ENCODE measurements at regions not wholly inside any gene's neighbourhood (a gene's known extent, or its start where the extent isn't known, plus 50 kb on each side); places are given as distances from the start of the nearest gene placed in this dataset.
"Not testable (repeated sequence)": the region's sequence is repeated elsewhere in the genome, so short reads cannot be mapped to it uniquely, and the experiment has no call there.

DNA sequence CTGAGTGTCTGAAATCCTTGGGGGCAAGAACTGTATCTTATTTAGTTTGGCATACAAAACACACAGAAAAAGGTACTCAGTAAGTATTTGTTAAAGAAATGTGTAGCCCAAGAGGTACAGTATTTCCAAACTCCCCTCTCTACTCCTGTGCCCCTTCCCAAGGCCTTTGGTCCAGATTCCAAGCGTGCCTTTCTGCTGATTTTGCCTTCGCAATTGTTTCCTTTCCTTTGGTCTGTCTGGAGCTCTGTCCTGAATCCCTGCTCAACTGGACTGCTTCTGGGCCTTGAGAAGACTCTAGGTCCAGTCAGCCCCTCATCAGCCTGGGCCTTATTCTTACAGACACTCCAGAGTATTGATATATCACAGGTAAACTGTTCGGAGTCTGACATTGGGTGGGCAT lies 122.2 kb upstream of the SYNCRIP start:
- DNase-seq (ENCODE audit: low read depth) = no peak
- TF ChIP-seq, protein P1, sequence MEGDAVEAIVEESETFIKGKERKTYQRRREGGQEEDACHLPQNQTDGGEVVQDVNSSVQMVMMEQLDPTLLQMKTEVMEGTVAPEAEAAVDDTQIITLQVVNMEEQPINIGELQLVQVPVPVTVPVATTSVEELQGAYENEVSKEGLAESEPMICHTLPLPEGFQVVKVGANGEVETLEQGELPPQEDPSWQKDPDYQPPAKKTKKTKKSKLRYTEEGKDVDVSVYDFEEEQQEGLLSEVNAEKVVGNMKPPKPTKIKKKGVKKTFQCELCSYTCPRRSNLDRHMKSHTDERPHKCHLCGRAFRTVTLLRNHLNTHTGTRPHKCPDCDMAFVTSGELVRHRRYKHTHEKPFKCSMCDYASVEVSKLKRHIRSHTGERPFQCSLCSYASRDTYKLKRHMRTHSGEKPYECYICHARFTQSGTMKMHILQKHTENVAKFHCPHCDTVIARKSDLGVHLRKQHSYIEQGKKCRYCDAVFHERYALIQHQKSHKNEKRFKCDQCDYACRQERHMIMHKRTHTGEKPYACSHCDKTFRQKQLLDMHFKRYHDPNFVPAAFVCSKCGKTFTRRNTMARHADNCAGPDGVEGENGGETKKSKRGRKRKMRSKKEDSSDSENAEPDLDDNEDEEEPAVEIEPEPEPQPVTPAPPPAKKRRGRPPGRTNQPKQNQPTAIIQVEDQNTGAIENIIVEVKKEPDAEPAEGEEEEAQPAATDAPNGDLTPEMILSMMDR (conservative IDR thresholded peaks at IDR 0.05; ENCODE audit: low read depth, low read length) = no peak
- no peak overlapping the region for H3K4me3 ChIP-seq (ENCODE audit: low read length)

DNA sequence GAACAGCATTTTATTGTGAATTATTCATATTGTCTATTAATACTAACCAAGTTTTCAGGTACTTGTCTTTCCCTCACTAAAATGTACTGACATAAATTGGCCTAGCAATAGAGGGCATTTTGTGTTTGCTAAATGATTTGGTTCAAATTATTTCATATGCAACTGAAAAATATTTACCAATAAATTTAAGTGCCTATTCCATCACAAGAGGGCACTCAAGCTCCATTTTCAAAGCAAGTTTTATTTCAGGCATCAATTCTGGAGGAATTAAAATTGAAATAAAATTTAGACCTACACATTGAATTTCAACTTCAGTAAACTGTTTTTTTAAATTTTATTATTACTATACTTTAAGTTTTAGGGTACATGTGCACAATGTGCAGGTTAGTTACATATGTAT lies 114.3 kb upstream of the SYNCRIP start:
- TF ChIP-seq, protein P1 (conservative IDR thresholded peaks at IDR 0.05; ENCODE audit: low read depth, low read length) = peak; percentile 51
- no peak overlapping the region for H3K4me3 ChIP-seq (ENCODE audit: low read length)
- peak; percentile 5 for DNase-seq (ENCODE audit: low read depth)

DNA sequence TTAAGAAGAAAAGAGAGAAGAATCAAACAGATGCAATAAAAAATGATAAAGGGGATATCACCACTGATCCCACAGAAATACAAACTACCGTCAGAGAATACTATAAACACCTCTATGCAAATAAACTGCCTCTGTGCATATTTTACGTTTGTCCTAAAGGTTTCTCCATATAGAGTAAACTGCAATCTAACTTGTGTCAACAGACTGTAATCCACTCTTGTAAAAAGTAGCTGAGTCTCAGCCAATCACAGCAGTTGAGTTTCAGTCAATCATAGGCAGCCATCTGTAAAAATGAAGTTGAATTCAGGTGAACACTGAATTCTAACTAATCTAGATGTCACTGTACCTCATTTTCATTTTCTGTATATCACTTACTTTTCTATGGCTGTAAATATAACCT lies 112.2 kb upstream of the SYNCRIP start:
- TF ChIP-seq, protein P1 (conservative IDR thresholded peaks at IDR 0.05; ENCODE audit: low read depth, low read length) = no peak
- H3K4me3 ChIP-seq (ENCODE audit: low read length) = no peak overlapping the region
- DNase-seq (ENCODE audit: low read depth) = no peak

DNA sequence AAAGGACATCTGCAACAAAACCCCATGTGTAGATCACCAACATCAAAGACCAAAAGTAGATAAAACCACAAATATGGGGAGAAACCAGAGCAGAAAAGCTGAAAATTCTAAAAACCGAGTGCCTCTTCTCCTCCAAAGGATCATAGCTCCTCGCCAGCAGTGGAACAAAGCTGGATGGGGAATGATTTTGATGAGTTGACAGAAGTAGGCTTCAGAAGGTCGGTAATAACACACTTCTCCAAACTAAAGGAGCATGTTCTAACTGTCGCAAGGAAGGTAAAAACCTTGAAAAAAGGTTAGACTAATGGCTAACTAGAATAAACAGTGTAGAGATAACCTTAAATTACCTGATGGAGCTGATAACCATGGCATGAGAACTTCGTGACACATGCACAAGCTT lies 109.9 kb upstream of the SYNCRIP start:
- TF ChIP-seq, protein P1 (conservative IDR thresholded peaks at IDR 0.05; ENCODE audit: low read depth, low read length) = no peak
- no peak for DNase-seq (ENCODE audit: low read depth)
- no peak overlapping the region for H3K4me3 ChIP-seq (ENCODE audit: low read length)

DNA sequence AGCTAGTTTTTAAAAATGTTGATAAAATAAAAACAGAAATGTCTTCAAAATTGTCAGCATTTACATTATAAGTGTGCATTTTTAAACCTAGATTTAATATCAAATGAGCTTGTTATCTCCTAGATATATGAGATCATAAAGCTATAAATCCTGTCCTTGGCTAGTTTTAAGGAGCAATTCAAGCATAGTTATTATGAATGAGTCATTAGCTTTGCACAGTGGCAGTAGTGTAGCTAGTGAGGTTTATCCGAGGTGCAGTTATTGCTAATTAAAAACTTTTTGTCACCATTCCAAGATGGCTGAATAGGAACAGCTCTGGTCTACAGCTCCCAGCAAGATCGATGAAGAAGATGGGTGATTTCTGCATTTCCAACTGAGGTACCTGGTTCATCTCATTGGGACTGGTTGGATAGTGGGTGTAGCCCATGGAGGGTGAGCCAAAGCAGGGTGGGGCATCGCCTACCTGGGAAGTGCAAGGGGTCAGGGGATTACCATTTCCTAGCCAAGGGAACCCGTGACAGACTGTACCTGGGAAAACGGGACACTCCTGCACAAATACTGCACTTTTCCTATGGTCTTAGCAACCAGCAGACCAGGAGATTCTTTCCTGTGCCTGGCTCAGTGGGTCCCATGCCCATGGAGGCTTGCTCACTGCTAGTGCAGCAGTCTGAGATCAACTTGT lies 108.8 kb upstream of the SYNCRIP start:
- TF ChIP-seq, protein P1 (conservative IDR thresholded peaks at IDR 0.05; ENCODE audit: low read depth, low read length) = no peak
- peak; percentile 6 for DNase-seq (ENCODE audit: low read depth)
- no peak overlapping the region for H3K4me3 ChIP-seq (ENCODE audit: low read length)

DNA sequence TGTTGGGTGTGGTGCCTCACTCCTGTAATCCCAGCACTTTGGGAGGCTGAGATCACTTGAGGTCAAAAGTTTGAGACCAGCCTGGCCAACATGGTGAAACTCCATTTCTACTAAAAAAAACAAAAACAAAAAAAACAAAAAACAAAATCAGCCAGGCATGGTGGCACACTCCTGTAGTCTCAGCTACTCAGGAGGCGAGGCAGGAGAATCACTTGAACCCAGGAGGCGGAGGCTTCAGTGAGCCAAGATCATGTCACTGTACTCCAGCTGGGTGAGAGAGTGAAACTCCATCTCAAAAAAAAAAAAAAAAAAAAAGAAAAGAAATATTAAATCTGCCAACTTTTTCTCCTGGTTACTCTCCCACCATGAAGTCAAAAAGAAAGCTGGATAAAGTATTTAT lies 107.5 kb upstream of the SYNCRIP start:
- DNase-seq (ENCODE audit: low read depth); H3K4me3 ChIP-seq (ENCODE audit: low read length): not testable (repeated sequence)

DNA sequence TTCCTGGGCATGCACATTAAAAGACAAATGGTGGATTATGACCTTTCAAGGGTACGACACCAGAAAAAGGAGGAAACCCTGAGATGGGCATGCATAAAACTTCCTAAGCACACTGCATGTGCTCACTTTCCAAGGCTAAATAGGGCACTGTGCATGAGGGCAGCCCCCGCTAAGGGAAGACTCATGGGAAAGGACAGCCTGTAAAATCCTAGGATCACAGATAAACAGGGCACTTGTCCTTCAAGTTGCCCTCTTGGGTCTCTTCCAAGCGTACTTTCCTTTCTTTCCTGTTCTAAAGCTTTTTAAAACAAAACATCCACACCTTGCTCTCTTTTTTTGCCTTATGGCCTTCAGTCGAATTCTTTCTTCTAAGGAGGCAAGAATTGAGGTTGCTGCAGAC lies 106.5 kb upstream of the SYNCRIP start:
- DNase-seq (ENCODE audit: low read depth) = no peak
- TF ChIP-seq, protein P1 (conservative IDR thresholded peaks at IDR 0.05; ENCODE audit: low read depth, low read length) = no peak
- H3K4me3 ChIP-seq (ENCODE audit: low read length) = no peak overlapping the region

Measured in retinal pigment epithelial cell (primary cell).